Endometrium (tissue), 2 donors: ENCODE measurements at regions not wholly inside any gene's neighbourhood (a gene's known extent, or its start where the extent isn't known, plus 50 kb on each side); places are given as distances from the start of the nearest gene placed in this dataset.

ENCODE experiments used
- FAIRE-seq: peaks from 2 replicates; lab custom pipeline; 2012; peaks lifted over from hg19 to GRCh38; lab: Jason Lieb, UNC
- donor health status: control.
- donor health status: control.

DNA sequence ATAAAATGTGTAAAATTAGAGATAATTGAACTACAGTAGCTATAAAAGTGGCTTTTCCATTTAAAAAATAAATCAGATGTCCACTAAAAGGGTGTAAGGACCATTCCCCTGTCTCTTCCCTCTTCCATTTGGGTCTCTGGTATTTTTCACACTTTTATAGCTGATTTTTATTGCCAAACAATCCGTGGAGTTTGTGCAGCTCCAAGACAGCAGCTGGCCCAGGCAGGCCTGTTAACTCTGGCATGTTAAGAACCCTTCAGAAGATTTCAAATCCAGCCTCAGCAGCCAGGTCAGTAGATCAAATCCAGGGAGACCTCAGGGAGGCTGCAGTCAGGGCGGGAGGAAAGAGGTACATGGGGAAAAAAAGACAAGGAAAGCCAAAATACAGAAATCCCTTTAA is 827.1 kb upstream of the FANCL start:
- peak; percentile 92 for FAIRE-seq

DNA sequence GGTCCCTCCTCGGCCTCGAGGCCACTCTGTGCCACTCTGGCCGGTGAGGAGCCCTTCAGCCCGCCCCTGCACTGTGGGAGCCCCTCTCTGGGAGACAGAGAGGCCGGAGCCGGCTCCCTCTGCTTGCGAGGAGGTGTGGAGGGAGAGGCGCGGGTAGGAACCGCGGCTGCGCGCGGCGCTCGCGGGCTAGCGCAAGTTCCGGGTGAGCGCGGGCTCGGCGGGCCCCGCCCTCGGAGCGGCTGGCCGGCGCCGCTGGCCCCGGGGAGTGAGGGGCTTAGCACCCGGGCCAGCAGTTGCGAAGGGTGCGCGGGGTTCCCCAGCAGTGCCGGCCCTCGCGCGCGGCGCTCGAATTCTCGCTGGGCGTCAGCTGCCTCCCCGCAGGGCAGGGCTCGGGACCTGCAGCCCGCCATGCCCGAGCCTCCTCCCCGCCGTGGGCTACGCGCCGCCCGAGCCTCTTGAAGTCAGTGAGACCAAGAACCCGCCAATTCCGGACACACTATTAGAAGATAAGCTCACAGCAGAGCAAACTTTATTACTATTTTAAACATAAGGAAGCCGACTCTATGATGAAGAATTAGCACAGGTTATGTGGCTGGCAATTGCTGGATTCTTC is 825.8 kb upstream of the FANCL start:
- no peak for FAIRE-seq

GRCh38 chr2:59047373-59047995 is 806.4 kb upstream of the FANCL start:
- FAIRE-seq: peak; percentile 99

DNA sequence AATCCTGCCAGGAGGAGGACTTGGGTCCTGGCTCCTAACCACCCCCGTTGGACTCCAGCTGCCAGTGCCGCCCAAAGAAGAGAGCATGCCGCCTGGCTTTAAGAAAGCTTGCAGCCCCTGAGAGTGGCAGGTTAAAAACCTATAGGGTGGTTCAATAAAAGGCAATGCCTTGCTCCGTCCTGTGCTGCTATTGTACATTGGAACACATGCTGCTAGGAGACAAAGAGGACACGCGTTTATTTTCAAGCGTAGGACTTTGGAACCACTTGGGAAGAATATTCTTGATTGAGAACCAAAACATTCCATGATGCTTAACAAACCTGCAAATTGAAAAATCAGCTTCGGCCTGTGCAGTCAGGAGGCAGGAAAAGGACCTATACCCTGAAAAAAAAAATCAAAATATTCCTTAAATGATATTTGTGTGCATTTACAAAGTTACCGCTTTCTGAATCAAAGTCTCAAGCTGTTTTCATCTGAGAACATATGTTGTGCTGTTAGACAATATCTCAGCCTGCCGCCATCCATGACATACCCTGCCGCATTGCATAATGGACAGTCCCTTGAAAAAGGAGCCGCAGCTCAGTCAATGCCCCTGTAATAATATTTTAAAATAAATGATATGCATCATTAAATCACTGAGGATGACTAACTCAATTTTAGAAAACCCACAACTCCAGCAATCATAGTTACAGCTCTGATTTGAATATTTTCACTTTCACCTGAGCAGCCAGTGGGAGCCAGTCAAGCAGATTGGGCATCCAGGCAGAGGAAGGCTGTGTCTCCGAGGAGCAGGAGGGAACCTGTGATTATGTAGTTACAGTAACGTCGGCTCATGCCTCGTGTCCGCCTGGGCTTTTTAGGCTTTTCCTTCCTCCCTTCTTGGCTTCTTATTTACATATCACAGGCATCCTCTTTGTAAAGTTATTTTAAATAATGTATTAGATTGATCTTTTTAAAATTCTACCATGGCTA is 805.6 kb upstream of the FANCL start:
- FAIRE-seq: no peak

DNA sequence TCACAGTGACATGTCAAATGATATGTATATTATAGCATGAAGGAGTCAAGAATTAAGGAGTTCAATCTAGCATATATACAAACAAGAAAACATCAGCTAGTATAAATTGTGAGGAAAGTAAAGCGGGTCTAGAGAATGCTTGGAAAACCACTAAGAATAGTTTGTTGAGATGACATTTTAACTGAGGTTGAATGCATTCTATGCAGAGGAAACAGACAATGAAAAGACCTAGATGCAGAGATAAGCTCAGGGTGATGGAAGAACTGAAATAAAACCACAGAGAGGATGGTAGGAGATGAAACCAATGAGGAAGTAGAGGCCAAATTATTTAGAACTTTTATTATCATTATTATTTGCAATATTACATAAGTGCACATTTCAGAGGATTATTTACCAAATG is 803.6 kb upstream of the FANCL start:
- no peak for FAIRE-seq

- FAIRE-seq: peak; percentile 23
Observed at GRCh38 chr2:59041139-59041538, 800.0 kb upstream of the FANCL start.

DNA sequence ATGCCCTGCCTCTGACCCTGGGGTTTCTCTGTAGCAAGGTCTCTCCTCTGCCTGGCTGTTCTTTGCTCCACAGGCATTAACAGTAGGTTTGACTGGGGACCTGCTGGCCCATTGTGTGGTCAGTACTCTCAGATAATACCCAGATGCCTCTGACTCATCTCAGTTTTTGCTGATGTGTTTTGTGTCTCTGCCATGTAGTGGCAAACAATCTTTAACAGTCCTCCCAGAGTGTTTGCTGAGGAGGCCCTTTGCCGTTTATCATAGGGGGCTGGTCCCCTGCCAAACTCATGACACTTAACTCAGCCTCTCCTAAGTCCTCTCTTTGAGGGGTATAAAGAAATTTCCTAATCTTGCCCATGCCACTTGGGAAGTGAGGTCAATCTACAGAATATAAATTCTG is 793.7 kb upstream of the FANCL start:
- no peak for FAIRE-seq

DNA sequence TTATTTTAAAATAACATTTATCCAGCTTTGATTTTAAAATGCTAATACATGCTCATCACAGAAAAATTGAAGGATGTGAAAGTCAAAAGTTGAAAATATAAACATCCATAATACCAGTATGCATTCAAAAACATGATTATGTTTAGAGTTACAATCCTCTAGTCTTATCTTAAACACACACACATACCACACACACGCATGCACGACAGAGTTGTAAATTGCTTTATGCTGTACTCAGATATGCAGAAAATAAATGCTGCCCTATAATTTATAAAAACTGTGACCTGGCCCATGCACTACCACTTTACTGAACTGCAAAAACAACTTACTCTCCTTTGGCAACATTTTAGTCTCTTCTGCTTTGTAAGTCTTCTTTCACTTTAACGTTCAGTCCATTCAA is 793.0 kb upstream of the FANCL start:
- FAIRE-seq: no peak

- FAIRE-seq: peak; percentile 92
Observed at GRCh38 chr2:59033661-59034060, 792.5 kb upstream of the FANCL start.

GRCh38 chr2:59032499-59032898 is 791.4 kb upstream of the FANCL start:
- no peak for FAIRE-seq

DNA sequence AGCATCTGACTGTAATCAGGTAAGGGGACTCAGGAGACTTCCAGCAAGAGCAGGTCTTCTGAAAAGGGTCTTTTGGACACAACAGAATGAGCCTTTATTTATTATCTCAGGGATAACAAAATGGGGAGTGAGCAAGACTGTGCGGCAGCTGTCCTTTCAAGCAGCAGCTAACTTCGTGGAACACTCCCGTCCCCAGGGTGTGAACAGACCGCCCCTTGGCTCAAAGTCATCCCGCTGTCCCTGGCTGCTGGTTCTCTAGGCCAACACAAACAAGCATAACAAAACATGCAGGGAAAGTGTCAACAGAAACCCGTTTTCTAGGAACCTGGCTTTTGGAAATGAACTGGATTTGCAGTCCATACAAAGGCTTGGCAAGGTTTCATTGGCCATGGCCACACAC is 787.9 kb upstream of the FANCL start:
- FAIRE-seq: no peak

DNA sequence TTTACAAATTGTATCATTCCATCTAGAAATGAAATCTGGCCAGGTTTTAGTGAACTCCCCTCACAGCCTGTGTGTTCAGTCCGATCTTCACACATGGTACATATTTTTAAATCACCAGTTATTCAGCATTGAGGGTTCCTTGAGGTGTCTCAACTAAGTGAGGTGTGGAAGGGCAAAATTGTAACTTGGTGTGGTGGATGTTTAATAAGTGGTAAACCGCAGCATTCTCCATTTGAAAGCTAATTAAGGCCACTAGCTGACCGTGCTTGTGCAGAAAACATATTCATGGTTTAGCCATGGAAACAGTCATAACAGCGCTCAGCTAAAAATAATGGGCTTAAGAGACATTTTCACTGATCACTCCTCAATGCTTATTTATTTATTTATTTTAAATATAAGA is 786.2 kb upstream of the FANCL start:
- FAIRE-seq: no peak

DNA sequence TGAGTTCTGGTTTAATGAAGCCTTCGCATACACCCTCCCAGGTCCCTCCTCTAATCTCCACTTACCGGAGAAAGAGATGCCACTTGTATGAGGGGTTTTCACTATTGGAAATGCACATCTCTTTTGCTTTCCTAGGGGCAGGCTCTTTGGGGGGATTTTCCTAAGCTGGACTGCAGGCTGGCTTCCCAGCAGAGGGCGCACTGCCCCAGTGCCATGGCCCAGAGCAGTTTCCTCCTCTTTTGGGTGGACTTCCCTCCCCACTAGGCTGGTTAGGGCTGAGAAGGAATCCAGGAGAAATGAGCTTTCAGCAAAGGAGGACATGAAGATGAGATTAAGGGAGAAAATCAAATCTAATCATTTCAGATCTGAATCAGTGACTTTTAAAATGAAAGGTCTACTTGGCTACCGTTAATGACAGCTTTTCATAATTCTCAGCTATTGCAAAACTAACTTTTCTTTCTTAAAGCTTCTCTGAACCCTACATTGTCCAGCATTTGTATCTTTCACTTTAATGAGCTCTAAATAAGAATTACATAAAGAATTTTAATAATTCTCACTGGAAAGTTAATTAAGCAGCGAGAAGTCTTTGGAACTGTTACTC is 784.1 kb upstream of the FANCL start:
- FAIRE-seq: no peak

DNA sequence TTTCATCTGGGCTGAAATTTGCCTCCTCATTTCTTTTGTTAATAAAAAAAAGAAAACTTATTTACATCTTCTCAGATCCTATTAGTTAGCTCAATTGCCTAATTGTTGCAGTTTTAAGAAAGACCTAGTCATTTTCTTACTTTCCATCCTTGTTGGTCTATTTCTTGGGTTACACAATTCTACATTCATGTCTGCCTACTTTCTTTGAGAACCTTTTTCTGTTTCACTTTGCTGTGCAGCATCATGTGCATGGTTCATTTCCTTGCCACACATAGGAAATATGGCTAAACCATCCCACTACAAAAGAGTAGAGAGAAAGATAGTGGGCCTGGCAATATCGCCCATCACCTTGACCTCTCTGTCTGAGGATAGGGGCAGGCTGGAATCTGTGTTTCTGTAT is 780.7 kb upstream of the FANCL start:
- FAIRE-seq: no peak

GRCh38 chr2:59019566-59020159 is 778.5 kb upstream of the FANCL start:
- no peak for FAIRE-seq

DNA sequence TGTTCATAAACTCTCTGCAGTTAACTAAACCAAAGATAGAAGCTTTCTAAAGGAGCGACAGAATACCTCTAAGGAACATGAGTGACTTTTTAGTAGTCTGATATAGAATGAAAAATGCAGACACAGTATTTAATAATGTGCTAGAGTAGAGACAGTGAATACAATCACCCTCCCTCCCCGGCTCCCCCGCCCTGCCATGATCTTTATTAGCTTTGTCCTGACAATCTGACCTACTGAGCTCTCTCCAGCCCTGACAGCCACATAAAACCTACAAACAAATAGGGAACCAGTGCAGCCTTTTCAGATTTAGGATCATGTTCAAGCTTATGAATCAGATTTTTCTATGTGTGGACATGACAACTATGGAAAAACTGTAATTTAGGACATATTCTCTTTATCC is 777.6 kb upstream of the FANCL start:
- FAIRE-seq: no peak

- no peak for FAIRE-seq
Observed at GRCh38 chr2:59015027-59015426, 773.9 kb upstream of the FANCL start.

DNA sequence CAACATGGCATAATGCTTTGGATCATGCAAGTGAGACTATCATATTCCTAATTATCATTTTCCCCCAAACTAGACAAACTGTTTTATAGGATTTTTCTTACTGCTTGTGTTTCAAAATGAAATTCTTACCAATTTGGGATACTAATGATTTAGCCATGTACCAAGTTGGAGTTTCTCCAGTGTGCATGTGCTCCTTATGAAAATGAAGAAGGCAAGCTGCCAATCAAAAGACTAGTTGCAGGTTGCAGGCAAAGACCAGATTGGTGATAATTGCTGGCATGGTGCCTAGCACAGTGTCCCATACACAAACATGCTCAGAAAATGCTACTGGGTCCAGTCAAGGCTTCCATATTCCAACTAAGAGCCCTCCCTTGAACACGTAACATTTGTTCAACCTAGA is 771.8 kb upstream of the FANCL start:
- FAIRE-seq: no peak

DNA sequence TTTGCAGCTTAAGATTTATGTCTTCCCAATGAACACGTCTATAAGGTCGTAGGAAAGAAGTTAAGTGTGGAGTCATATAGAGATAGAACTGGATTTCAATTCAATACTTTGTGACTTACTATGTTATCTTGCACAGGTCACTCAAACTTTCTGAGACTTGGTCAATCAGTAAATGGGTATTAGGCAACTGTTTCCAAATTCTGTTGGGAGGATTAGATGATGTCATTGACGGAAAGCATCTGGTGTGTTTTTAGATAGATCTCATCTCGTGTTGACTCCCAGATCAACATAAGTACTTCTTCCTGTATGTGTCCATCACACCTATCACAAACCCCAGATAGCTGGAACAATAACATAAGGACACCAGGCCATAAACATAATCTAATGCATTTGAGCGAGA is 771.1 kb upstream of the FANCL start:
- no peak for FAIRE-seq

- no peak for FAIRE-seq
Observed at GRCh38 chr2:59008950-59009349, 767.8 kb upstream of the FANCL start.

DNA sequence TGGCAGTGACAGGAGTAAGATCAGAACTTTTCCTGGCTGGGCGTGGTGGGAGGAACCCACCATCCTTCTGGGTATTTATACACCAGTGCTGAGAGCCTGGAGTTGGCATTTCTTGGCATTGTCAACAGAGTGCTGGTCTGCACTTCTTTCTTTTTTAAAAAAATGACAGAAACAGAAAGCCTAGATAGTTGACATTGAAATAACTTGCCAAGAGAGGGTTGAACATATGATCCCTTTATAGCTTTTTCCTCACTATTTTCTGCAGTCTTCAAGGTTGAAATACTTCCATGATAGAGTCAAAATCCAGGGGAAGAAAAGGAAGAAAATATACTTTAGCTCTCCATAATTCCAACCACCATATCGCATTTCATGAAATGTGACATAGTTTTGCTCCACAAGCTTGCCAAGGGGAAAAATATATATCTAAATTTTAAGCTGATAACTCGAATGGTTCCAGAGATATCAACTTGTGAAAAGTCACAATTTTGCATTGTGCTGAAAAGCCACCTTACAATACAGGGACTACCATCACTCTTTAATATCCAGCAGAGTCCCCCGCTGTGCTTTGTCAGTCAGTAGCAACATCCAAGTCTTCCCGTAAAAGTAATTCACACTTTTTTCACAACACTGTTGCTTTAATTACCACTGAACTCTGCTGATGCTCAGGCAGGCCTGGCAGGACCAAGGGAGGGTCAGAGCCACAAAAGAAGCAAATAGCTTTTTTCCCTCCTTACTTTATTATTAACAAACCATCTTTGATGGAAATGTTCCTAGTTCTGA is 764.9 kb upstream of the FANCL start:
- FAIRE-seq: no peak

DNA sequence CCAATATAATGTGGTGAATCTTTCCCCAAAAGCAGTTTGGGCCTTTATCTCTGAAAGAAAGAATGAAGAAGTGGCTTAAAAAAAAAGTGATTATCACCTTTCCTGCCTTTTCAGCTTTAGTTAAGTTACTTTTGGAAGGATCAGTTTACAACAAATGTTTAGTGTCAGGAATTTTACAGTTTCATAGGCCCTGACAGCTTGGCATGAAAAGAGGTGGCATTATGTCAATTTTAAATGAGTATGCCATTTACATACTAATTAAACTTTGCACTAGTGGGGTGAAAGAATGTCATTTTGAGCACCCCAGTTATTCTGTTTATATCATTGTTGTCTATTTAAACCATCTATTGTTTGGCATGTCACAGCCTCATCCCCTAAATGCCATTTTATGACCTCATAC is 763.5 kb upstream of the FANCL start:
- no peak for FAIRE-seq
